ENCODE measurements at regions not wholly inside any gene's neighbourhood (a gene's known extent, or its start where the extent isn't known, plus 50 kb on each side); places are given as distances from the start of the nearest gene placed in this dataset.

DNA sequence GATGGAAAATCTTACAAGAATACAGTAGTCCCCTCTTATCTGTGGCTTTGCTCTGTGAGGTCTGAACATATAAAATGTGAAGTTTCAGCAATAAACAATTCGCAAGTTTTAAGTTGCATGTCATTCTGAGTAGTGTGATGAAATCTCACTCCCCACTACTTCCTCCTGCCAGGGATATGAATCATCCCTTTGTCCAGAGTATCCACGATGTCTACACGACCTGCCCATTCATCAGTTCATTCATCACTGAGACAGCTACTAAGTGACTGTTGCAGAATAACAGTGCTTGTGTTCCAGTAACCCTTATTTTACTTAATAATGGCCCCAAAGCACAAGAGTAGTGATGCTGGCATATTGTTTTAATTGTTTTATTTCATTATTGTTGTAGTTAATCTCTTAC, 489.2 kb upstream of the UBE2E2 start:
- Histone ChIP-seq H3K4me2 (ENCODE audit: insufficient read depth in 1 of 2, low read depth in 2 of 2, low read length in 2 of 2) (no peak overlapping the region), H3K9ac (replicated peaks in 1 of 4; ENCODE audit: extremely low read depth in 1 of 4, low read depth in 3 of 4, low read length in 3 of 4) (no peak overlapping the region), H3K18ac (ENCODE audit: extremely low read depth, low read length) (no peak overlapping the region), H3K36me3 (ENCODE audit: control insufficient read depth in 2 of 4, insufficient read depth in 4 of 4, low read length in 3 of 4) (no peaks in the 10 kb centered on the region), H4K8ac (ENCODE audit: extremely low read depth, insufficient read depth, low read length) (no peak overlapping the region), H4K20me1 (replicated peaks in 1 of 2; ENCODE audit: control insufficient read depth in 1 of 2, insufficient read depth in 2 of 2, low read length in 2 of 2) (no peaks in the 10 kb centered on the region), H4K91ac (replicated peaks; ENCODE audit: insufficient read length, low read length) (no peak overlapping the region), H4K5ac (ENCODE audit: insufficient read length, low read depth, low read length) (no peak overlapping the region), H3K23ac (ENCODE audit: insufficient read length) (no peak overlapping the region), H3K56ac (replicated peaks; ENCODE audit: insufficient read length, low read depth, low read length) (no peak overlapping the region), H3K27me3 (replicated peaks in 1 of 4; ENCODE audit: control insufficient read depth in 3 of 4, extremely low read depth in 1 of 4, insufficient read depth in 3 of 4, low read length in 3 of 4) (no peaks in the 10 kb centered on the region), H2AFZ (ENCODE audit: low read length) (no peak overlapping the region), H2AK5ac (ENCODE audit: low read depth, low read length) (no peak overlapping the region), H3K27ac (ENCODE audit: low read depth, low read length) (no peak overlapping the region), H3K4ac (replicated peaks; ENCODE audit: insufficient read length, low read depth, low read length) (no peak overlapping the region), H2BK20ac (ENCODE audit: low read length) (no peak overlapping the region), H3K79me2 (ENCODE audit: control insufficient read depth in 1 of 2, insufficient read depth in 2 of 2, low read length in 2 of 2) (no peaks in the 10 kb centered on the region), H3K4me3 (ENCODE audit: extremely low read depth in 1 of 4, insufficient read depth in 2 of 4, low read depth in 3 of 4, low read length in 4 of 4) (no peak overlapping the region), H3K4me1 (replicated peaks in 1 of 4; ENCODE audit: control insufficient read depth in 3 of 4, insufficient read depth in 4 of 4, low read length in 3 of 4) (no peaks in the 10 kb centered on the region), H3K23me2 (ENCODE audit: low read depth, low read length) (no peaks in the 10 kb centered on the region), H2BK12ac (ENCODE audit: low read depth, low read length) (no peak overlapping the region), H3K79me1 (ENCODE audit: low read depth, low read length) (no peaks in the 10 kb centered on the region), H2BK5ac (ENCODE audit: low read depth, low read length) (no peak overlapping the region), H3K14ac (ENCODE audit: insufficient read length) (no peak overlapping the region), H2BK15ac (ENCODE audit: low read length) (no peak overlapping the region), H3K9me3 (ENCODE audit: insufficient read depth in 2 of 2, low read depth in 1 of 2, low read length in 1 of 2) (no peaks in the 10 kb centered on the region), H2BK120ac (replicated peaks; ENCODE audit: low read depth, low read length) (no peak overlapping the region)
- WGBS, 2 experiments (ENCODE audit: extremely low coverage in 1 of 2, insufficient coverage in 1 of 2, insufficient read length in 1 of 2, insufficient replicate concordance in 2 of 2, low coverage in 1 of 2, low lambda C conversion rate in 2 of 2, missing lambda C conversion rate in 1 of 2): 90% methylated on average over 3 of the region's 3 CpGs; no CpG with 5 or more reads in 1 of the 2 experiments
- CTCF ChIA-PET (ENCODE audit: partially characterized antibody): interaction anchor here (0.8 to 1.1 kb wide), 2 partner anchors 10 to 150 kb away, joined by 3 to 5 read pairs; no protein-coding TSS in a partner anchor
- no peak for FAIRE-seq
- no peak for DNase-seq (ENCODE audit: low read depth in 1 of 2, low spot score in 2 of 2)
- POLR2A ChIA-PET (ENCODE audit: partially characterized antibody): no interaction called here
- TF ChIP-seq RAD21 (IDR thresholded peaks at IDR 0.05 in 1 of 2, conservative IDR thresholded peaks at IDR 0.05 in 1 of 2; ENCODE audit: low read depth in 2 of 2, low read length in 2 of 2) (no peak), NRF1 (IDR thresholded peaks at IDR 0.05; ENCODE audit: low read depth, low read length) (no peak), TCF12 (IDR thresholded peaks at IDR 0.05; ENCODE audit: low read depth, low read length) (no peak), EZH2 (IDR thresholded peaks at IDR 0.05; ENCODE audit: low read depth, low read length, severe bottlenecking) (no peak), GTF2F1 (IDR thresholded peaks at IDR 0.05; ENCODE audit: borderline replicate concordance, low read depth, low read length) (no peak), TEAD4 (IDR thresholded peaks at IDR 0.05; ENCODE audit: low read depth, low read length) (no peak), SP2 (IDR thresholded peaks at IDR 0.05; ENCODE audit: low read length) (no peak), SRF (IDR thresholded peaks at IDR 0.05; ENCODE audit: low read depth, low read length) (no peak), YY1 (IDR thresholded peaks at IDR 0.05; ENCODE audit: low read depth, low read length) (no peak), SP1 (IDR thresholded peaks at IDR 0.05; ENCODE audit: low read depth, low read length) (no peak), POU5F1 (IDR thresholded peaks at IDR 0.05; ENCODE audit: low read depth, low read length) (no peak)
- TF ChIP-seq, protein P1, sequence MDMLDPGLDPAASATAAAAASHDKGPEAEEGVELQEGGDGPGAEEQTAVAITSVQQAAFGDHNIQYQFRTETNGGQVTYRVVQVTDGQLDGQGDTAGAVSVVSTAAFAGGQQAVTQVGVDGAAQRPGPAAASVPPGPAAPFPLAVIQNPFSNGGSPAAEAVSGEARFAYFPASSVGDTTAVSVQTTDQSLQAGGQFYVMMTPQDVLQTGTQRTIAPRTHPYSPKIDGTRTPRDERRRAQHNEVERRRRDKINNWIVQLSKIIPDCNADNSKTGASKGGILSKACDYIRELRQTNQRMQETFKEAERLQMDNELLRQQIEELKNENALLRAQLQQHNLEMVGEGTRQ (IDR thresholded peaks at IDR 0.05; ENCODE audit: low read length): no peak
- TF ChIP-seq, protein P2, sequence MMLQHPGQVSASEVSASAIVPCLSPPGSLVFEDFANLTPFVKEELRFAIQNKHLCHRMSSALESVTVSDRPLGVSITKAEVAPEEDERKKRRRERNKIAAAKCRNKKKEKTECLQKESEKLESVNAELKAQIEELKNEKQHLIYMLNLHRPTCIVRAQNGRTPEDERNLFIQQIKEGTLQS (IDR thresholded peaks at IDR 0.05; ENCODE audit: insufficient read depth, low read depth, low read length): no peak
- TF ChIP-seq, protein P3, sequence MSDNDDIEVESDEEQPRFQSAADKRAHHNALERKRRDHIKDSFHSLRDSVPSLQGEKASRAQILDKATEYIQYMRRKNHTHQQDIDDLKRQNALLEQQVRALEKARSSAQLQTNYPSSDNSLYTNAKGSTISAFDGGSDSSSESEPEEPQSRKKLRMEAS (IDR thresholded peaks at IDR 0.05): no peak

Measured in H1 (cell line).